ENCODE measurements at regions not wholly inside any gene's neighbourhood (a gene's known extent, or its start where the extent isn't known, plus 50 kb on each side); places are given as distances from the start of the nearest gene placed in this dataset.

DNA sequence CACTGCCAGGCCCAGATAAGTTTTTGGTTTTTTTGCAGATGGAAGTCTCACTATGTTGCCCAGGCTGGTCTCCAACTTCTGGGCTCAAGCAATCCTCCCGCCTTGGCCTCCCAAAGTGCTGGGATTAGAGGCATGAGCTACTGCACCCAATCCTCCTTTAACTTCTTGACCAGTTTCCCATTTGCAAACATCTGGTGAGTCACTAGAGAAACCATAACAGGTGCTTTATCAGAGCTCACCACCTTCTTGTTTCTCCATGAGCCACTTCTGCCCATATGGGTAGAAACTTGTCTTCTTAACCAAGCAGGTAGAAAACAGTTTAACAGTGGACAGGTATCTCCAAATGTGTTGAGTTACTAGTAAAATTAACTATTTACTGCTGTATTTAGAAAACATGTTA is 128.4 kb upstream of the AP1S2 start:
- Histone ChIP-seq H3K36me3 (ENCODE audit: insufficient read depth) (no peaks in the 10 kb centered on the region), H3K27ac (no peak overlapping the region), H3K9ac (no peak overlapping the region), H3K4me1 (ENCODE audit: low read depth, poor library complexity, severe bottlenecking) (no peaks in the 10 kb centered on the region), H3K4me3 (IDR thresholded peaks at IDR 0.05; ENCODE audit: insufficient read depth, low read depth, low read length) (no peak overlapping the region), H4K20me1 (ENCODE audit: insufficient read depth) (no peaks in the 10 kb centered on the region), H3K79me2 (ENCODE audit: insufficient read depth, low read depth) (no peaks in the 10 kb centered on the region), H3K27me3 (ENCODE audit: insufficient read depth, low read depth) (no peaks in the 10 kb centered on the region), H3K4me2 (no peak overlapping the region), H2AFZ (ENCODE audit: low read depth) (no peak overlapping the region)
- TF ChIP-seq, protein P1, sequence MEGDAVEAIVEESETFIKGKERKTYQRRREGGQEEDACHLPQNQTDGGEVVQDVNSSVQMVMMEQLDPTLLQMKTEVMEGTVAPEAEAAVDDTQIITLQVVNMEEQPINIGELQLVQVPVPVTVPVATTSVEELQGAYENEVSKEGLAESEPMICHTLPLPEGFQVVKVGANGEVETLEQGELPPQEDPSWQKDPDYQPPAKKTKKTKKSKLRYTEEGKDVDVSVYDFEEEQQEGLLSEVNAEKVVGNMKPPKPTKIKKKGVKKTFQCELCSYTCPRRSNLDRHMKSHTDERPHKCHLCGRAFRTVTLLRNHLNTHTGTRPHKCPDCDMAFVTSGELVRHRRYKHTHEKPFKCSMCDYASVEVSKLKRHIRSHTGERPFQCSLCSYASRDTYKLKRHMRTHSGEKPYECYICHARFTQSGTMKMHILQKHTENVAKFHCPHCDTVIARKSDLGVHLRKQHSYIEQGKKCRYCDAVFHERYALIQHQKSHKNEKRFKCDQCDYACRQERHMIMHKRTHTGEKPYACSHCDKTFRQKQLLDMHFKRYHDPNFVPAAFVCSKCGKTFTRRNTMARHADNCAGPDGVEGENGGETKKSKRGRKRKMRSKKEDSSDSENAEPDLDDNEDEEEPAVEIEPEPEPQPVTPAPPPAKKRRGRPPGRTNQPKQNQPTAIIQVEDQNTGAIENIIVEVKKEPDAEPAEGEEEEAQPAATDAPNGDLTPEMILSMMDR (conservative IDR thresholded peaks at IDR 0.05; ENCODE audit: low read depth, low read length) = no peak

DNA sequence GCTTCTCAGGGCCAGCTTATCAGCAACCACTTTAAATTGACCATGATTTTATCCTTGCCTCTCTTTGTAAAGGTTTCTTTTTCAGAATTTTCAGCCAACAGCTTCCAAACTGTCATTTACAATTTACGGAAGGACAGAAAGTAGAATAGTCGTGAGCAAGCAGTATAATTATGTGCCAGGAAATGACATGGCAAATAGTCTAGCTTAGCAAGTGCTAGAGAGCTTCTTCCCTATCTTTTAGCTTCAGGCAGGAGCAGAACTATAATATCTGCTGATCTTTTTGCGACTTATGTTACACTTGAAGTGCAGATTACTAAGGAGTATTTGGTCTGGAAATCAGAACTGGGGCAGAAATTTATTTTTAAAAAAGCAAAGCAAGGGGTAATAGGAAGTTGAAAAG is 123.0 kb upstream of the AP1S2 start:
- H3K4me3 ChIP-seq (IDR thresholded peaks at IDR 0.05; ENCODE audit: insufficient read depth, low read depth, low read length) = no peak overlapping the region
- no peaks in the 10 kb centered on the region for H3K36me3 ChIP-seq (ENCODE audit: insufficient read depth)
- H3K9ac ChIP-seq = no peak overlapping the region
- no peak overlapping the region for H3K27ac ChIP-seq
- H3K79me2 ChIP-seq (ENCODE audit: insufficient read depth, low read depth) = no peaks in the 10 kb centered on the region
- no peak overlapping the region for H2AFZ ChIP-seq (ENCODE audit: low read depth)
- H3K4me1 ChIP-seq (ENCODE audit: low read depth, poor library complexity, severe bottlenecking) = no peaks in the 10 kb centered on the region
- no peaks in the 10 kb centered on the region for H3K27me3 ChIP-seq (ENCODE audit: insufficient read depth, low read depth)
- no peaks in the 10 kb centered on the region for H4K20me1 ChIP-seq (ENCODE audit: insufficient read depth)
- H3K4me2 ChIP-seq = no peak overlapping the region
- TF ChIP-seq, protein P1 (conservative IDR thresholded peaks at IDR 0.05; ENCODE audit: low read depth, low read length) = no peak

DNA sequence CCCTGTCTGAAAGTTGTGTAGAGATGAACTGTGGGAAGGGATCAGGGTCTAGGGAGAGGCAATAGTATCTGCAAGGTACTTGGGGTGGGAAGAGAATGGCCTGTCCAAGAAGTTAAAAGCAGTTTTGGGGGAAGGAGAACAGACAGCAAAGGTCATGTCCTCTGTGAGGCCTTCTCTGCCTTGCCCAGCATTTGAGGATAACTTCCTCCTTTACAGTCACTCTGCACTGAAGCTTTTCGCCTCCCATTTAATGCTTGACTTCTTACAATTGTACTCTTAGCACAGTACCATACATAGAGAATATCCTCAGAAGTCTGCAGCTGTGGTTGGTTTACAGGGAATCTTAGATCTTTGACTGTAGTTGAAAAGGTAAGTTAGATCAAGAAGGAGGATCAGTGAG is 121.8 kb upstream of the AP1S2 start:
- no peak overlapping the region for H2AFZ ChIP-seq (ENCODE audit: low read depth)
- H3K79me2 ChIP-seq (ENCODE audit: insufficient read depth, low read depth) = no peaks in the 10 kb centered on the region
- H3K9ac ChIP-seq = no peak overlapping the region
- no peak overlapping the region for H3K4me2 ChIP-seq
- H3K27ac ChIP-seq = no peak overlapping the region
- H3K4me1 ChIP-seq (ENCODE audit: low read depth, poor library complexity, severe bottlenecking) = no peaks in the 10 kb centered on the region
- TF ChIP-seq, protein P1 (conservative IDR thresholded peaks at IDR 0.05; ENCODE audit: low read depth, low read length) = no peak
- no peaks in the 10 kb centered on the region for H3K36me3 ChIP-seq (ENCODE audit: insufficient read depth)
- no peaks in the 10 kb centered on the region for H4K20me1 ChIP-seq (ENCODE audit: insufficient read depth)
- no peak overlapping the region for H3K4me3 ChIP-seq (IDR thresholded peaks at IDR 0.05; ENCODE audit: insufficient read depth, low read depth, low read length)
- H3K27me3 ChIP-seq (ENCODE audit: insufficient read depth, low read depth) = no peaks in the 10 kb centered on the region

DNA sequence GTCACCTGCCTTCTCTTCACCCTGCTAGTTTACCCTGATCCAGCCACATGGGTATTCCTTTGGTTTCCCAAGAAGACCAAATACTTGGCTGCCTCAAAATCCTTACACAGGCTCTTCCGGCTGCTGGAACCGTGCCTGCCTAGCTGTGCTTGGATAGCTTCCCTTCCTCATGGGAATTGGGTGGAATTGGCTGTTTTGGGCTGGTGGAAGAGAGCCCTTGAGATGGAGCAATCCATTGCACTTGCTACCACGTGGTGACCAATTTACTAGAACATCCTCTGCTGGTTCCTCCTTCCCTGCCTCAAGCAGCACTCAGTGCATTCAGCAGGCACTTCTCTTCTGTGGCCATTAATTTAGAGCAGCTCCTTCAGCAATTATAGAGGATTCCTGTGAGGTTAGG is 119.3 kb upstream of the AP1S2 start:
- TF ChIP-seq, protein P1 (conservative IDR thresholded peaks at IDR 0.05; ENCODE audit: low read depth, low read length) = no peak
- Histone ChIP-seq H3K36me3 (ENCODE audit: insufficient read depth) (no peaks in the 10 kb centered on the region), H4K20me1 (ENCODE audit: insufficient read depth) (no peaks in the 10 kb centered on the region), H3K4me2 (no peak overlapping the region), H3K79me2 (ENCODE audit: insufficient read depth, low read depth) (no peaks in the 10 kb centered on the region), H3K9ac (no peak overlapping the region), H3K27me3 (ENCODE audit: insufficient read depth, low read depth) (no peaks in the 10 kb centered on the region), H2AFZ (ENCODE audit: low read depth) (no peak overlapping the region), H3K27ac (no peak overlapping the region), H3K4me1 (ENCODE audit: low read depth, poor library complexity, severe bottlenecking) (no peaks in the 10 kb centered on the region), H3K4me3 (IDR thresholded peaks at IDR 0.05; ENCODE audit: insufficient read depth, low read depth, low read length) (no peak overlapping the region)

DNA sequence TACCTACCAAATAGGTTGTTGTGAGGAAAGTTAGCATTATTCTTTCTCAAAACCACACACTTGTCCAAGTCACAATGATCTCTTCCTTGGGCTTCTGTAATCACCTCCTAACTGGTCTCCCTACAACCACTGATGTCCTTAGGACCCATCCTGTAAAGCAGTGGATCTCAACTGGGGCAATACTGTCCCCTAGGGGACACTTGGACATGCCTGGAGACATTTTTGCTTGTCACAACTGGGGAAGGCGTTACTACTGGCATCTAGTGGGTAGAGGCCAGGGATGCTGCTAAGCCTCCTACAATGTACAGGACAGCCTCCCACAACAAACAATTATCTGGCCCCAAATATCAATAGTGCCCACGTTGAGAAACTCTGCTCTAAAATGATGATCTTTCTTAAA is 118.7 kb upstream of the AP1S2 start:
- no peaks in the 10 kb centered on the region for H4K20me1 ChIP-seq (ENCODE audit: insufficient read depth)
- TF ChIP-seq, protein P1 (conservative IDR thresholded peaks at IDR 0.05; ENCODE audit: low read depth, low read length) = peak; percentile 41
- no peaks in the 10 kb centered on the region for H3K27me3 ChIP-seq (ENCODE audit: insufficient read depth, low read depth)
- no peak overlapping the region for H3K27ac ChIP-seq
- no peak overlapping the region for H3K4me2 ChIP-seq
- H3K79me2 ChIP-seq (ENCODE audit: insufficient read depth, low read depth) = no peaks in the 10 kb centered on the region
- H3K4me1 ChIP-seq (ENCODE audit: low read depth, poor library complexity, severe bottlenecking) = no peaks in the 10 kb centered on the region
- H3K36me3 ChIP-seq (ENCODE audit: insufficient read depth) = no peaks in the 10 kb centered on the region
- no peak overlapping the region for H2AFZ ChIP-seq (ENCODE audit: low read depth)
- H3K9ac ChIP-seq = no peak overlapping the region
- no peak overlapping the region for H3K4me3 ChIP-seq (IDR thresholded peaks at IDR 0.05; ENCODE audit: insufficient read depth, low read depth, low read length)
